ENCODE measurements at regions not wholly inside any gene's neighbourhood (a gene's known extent, or its start where the extent isn't known, plus 50 kb on each side); places are given as distances from the start of the nearest gene placed in this dataset.
"Not testable (repeated sequence)": the region's sequence is repeated elsewhere in the genome, so short reads cannot be mapped to it uniquely, and the experiment has no call there.

GRCh38 chr3:101913168-101913567, 63.9 kb downstream of the NFKBIZ start:
- Histone ChIP-seq H3K36me3 (ENCODE audit: control insufficient read depth in 2 of 2, insufficient read depth in 2 of 2, low read length in 2 of 2) (no peaks in the 10 kb centered on the region), H3K9me3 (ENCODE audit: control insufficient read depth in 2 of 2, low read length in 2 of 2) (no peaks in the 10 kb centered on the region), H3K4me1 (ENCODE audit: control insufficient read depth in 2 of 2, insufficient read depth in 2 of 2, low read length in 2 of 2) (no peaks in the 10 kb centered on the region), H3K27me3 (ENCODE audit: control insufficient read depth in 2 of 2, insufficient read depth in 2 of 2, low read length in 2 of 2) (no peaks in the 10 kb centered on the region), H3K9ac (ENCODE audit: low read depth in 1 of 2, low read length in 2 of 2) (no peak overlapping the region), H3K4me3 (ENCODE audit: low read length in 2 of 2) (no peak overlapping the region), H3K27ac (ENCODE audit: low read depth in 2 of 2, low read length in 2 of 2) (no peak overlapping the region)

GRCh38 chr3:101917761-101918160, 68.4 kb downstream of the NFKBIZ start:
- H3K27me3 ChIP-seq (ENCODE audit: control insufficient read depth in 2 of 2, insufficient read depth in 2 of 2, low read length in 2 of 2); H3K27ac ChIP-seq (ENCODE audit: low read depth in 2 of 2, low read length in 2 of 2); H3K36me3 ChIP-seq (ENCODE audit: control insufficient read depth in 2 of 2, insufficient read depth in 2 of 2, low read length in 2 of 2); H3K9ac ChIP-seq (ENCODE audit: low read depth in 1 of 2, low read length in 2 of 2); H3K4me3 ChIP-seq (ENCODE audit: low read length in 2 of 2); H3K4me1 ChIP-seq (ENCODE audit: control insufficient read depth in 2 of 2, insufficient read depth in 2 of 2, low read length in 2 of 2); H3K9me3 ChIP-seq (ENCODE audit: control insufficient read depth in 2 of 2, low read length in 2 of 2): not testable (repeated sequence)

GRCh38 chr3:101922151-101922725, 72.9 kb downstream of the NFKBIZ start:
- H3K9ac ChIP-seq (ENCODE audit: low read depth in 1 of 2, low read length in 2 of 2); H3K4me3 ChIP-seq (ENCODE audit: low read length in 2 of 2); H3K27me3 ChIP-seq (ENCODE audit: control insufficient read depth in 2 of 2, insufficient read depth in 2 of 2, low read length in 2 of 2); H3K9me3 ChIP-seq (ENCODE audit: control insufficient read depth in 2 of 2, low read length in 2 of 2); H3K4me1 ChIP-seq (ENCODE audit: control insufficient read depth in 2 of 2, insufficient read depth in 2 of 2, low read length in 2 of 2); H3K27ac ChIP-seq (ENCODE audit: low read depth in 2 of 2, low read length in 2 of 2); H3K36me3 ChIP-seq (ENCODE audit: control insufficient read depth in 2 of 2, insufficient read depth in 2 of 2, low read length in 2 of 2): not testable (repeated sequence)

- H3K9ac ChIP-seq (ENCODE audit: low read depth in 1 of 2, low read length in 2 of 2); H3K27ac ChIP-seq (ENCODE audit: low read depth in 2 of 2, low read length in 2 of 2): not testable (repeated sequence)
Measured at GRCh38 chr3:101924621-101925020, 75.3 kb downstream of the NFKBIZ start.

GRCh38 chr3:101925124-101925523, 75.8 kb downstream of the NFKBIZ start:
- H3K4me3 ChIP-seq (ENCODE audit: low read length in 2 of 2); H3K4me1 ChIP-seq (ENCODE audit: control insufficient read depth in 2 of 2, insufficient read depth in 2 of 2, low read length in 2 of 2); H3K27me3 ChIP-seq (ENCODE audit: control insufficient read depth in 2 of 2, insufficient read depth in 2 of 2, low read length in 2 of 2); H3K9me3 ChIP-seq (ENCODE audit: control insufficient read depth in 2 of 2, low read length in 2 of 2); H3K36me3 ChIP-seq (ENCODE audit: control insufficient read depth in 2 of 2, insufficient read depth in 2 of 2, low read length in 2 of 2); H3K9ac ChIP-seq (ENCODE audit: low read depth in 1 of 2, low read length in 2 of 2); H3K27ac ChIP-seq (ENCODE audit: low read depth in 2 of 2, low read length in 2 of 2): not testable (repeated sequence)

More at GRCh38 chr3:101924621-101925020, 75.3 kb downstream of the NFKBIZ start:
- H3K4me1 ChIP-seq (ENCODE audit: control insufficient read depth in 2 of 2, insufficient read depth in 2 of 2, low read length in 2 of 2); H3K4me3 ChIP-seq (ENCODE audit: low read length in 2 of 2); H3K27me3 ChIP-seq (ENCODE audit: control insufficient read depth in 2 of 2, insufficient read depth in 2 of 2, low read length in 2 of 2); H3K36me3 ChIP-seq (ENCODE audit: control insufficient read depth in 2 of 2, insufficient read depth in 2 of 2, low read length in 2 of 2); H3K9me3 ChIP-seq (ENCODE audit: control insufficient read depth in 2 of 2, low read length in 2 of 2): not testable (repeated sequence)

GRCh38 chr3:101925564-101925963, 76.2 kb downstream of the NFKBIZ start:
- no peaks in the 10 kb centered on the region for H3K4me1 ChIP-seq (ENCODE audit: control insufficient read depth in 2 of 2, insufficient read depth in 2 of 2, low read length in 2 of 2)

GRCh38 chr3:101926594-101927105, 77.3 kb downstream of the NFKBIZ start:
- Histone ChIP-seq H3K9ac (ENCODE audit: low read depth in 1 of 2, low read length in 2 of 2) (no peak overlapping the region), H3K27me3 (ENCODE audit: control insufficient read depth in 2 of 2, insufficient read depth in 2 of 2, low read length in 2 of 2) (no peaks in the 10 kb centered on the region), H3K9me3 (ENCODE audit: control insufficient read depth in 2 of 2, low read length in 2 of 2) (no peaks in the 10 kb centered on the region), H3K36me3 (ENCODE audit: control insufficient read depth in 2 of 2, insufficient read depth in 2 of 2, low read length in 2 of 2) (no peaks in the 10 kb centered on the region), H3K27ac (ENCODE audit: low read depth in 2 of 2, low read length in 2 of 2) (no peak overlapping the region), H3K4me1 (ENCODE audit: control insufficient read depth in 2 of 2, insufficient read depth in 2 of 2, low read length in 2 of 2) (no peaks in the 10 kb centered on the region), H3K4me3 (ENCODE audit: low read length in 2 of 2) (no peak overlapping the region)

More at GRCh38 chr3:101925564-101925963, 76.2 kb downstream of the NFKBIZ start:
- H3K27ac ChIP-seq (ENCODE audit: low read depth in 2 of 2, low read length in 2 of 2) = no peak overlapping the region
- H3K9me3 ChIP-seq (ENCODE audit: control insufficient read depth in 2 of 2, low read length in 2 of 2) = no peaks in the 10 kb centered on the region
- H3K9ac ChIP-seq (ENCODE audit: low read depth in 1 of 2, low read length in 2 of 2) = no peak overlapping the region
- no peaks in the 10 kb centered on the region for H3K27me3 ChIP-seq (ENCODE audit: control insufficient read depth in 2 of 2, insufficient read depth in 2 of 2, low read length in 2 of 2)
- H3K36me3 ChIP-seq (ENCODE audit: control insufficient read depth in 2 of 2, insufficient read depth in 2 of 2, low read length in 2 of 2) = no peaks in the 10 kb centered on the region
- no peak overlapping the region for H3K4me3 ChIP-seq (ENCODE audit: low read length in 2 of 2)

GRCh38 chr3:101928890-101929289, 79.6 kb downstream of the NFKBIZ start:
- Histone ChIP-seq H3K4me1 (ENCODE audit: control insufficient read depth in 2 of 2, insufficient read depth in 2 of 2, low read length in 2 of 2) (no peaks in the 10 kb centered on the region), H3K27ac (ENCODE audit: low read depth in 2 of 2, low read length in 2 of 2) (no peak overlapping the region), H3K4me3 (ENCODE audit: low read length in 2 of 2) (no peak overlapping the region), H3K27me3 (ENCODE audit: control insufficient read depth in 2 of 2, insufficient read depth in 2 of 2, low read length in 2 of 2) (no peaks in the 10 kb centered on the region), H3K9me3 (ENCODE audit: control insufficient read depth in 2 of 2, low read length in 2 of 2) (no peaks in the 10 kb centered on the region), H3K36me3 (ENCODE audit: control insufficient read depth in 2 of 2, insufficient read depth in 2 of 2, low read length in 2 of 2) (no peaks in the 10 kb centered on the region), H3K9ac (ENCODE audit: low read depth in 1 of 2, low read length in 2 of 2) (no peak overlapping the region)

- Histone ChIP-seq H3K9me3 (ENCODE audit: control insufficient read depth in 2 of 2, low read length in 2 of 2) (no peaks in the 10 kb centered on the region), H3K4me3 (ENCODE audit: low read length in 2 of 2) (no peak overlapping the region), H3K4me1 (ENCODE audit: control insufficient read depth in 2 of 2, insufficient read depth in 2 of 2, low read length in 2 of 2) (no peaks in the 10 kb centered on the region), H3K36me3 (ENCODE audit: control insufficient read depth in 2 of 2, insufficient read depth in 2 of 2, low read length in 2 of 2) (no peaks in the 10 kb centered on the region), H3K9ac (ENCODE audit: low read depth in 1 of 2, low read length in 2 of 2) (no peak overlapping the region), H3K27me3 (ENCODE audit: control insufficient read depth in 2 of 2, insufficient read depth in 2 of 2, low read length in 2 of 2) (no peaks in the 10 kb centered on the region), H3K27ac (ENCODE audit: low read depth in 2 of 2, low read length in 2 of 2) (no peak overlapping the region)
Measured at GRCh38 chr3:101931081-101931480, 81.8 kb downstream of the NFKBIZ start.

- Histone ChIP-seq H3K4me1 (ENCODE audit: control insufficient read depth in 2 of 2, insufficient read depth in 2 of 2, low read length in 2 of 2) (peaks cover 0 to 4% of the 10 kb centered on the region in 2 donors), H3K4me3 (ENCODE audit: low read length in 2 of 2) (no peak overlapping the region), H3K9ac (ENCODE audit: low read depth in 1 of 2, low read length in 2 of 2) (no peak overlapping the region), H3K27ac (ENCODE audit: low read depth in 2 of 2, low read length in 2 of 2) (no peak overlapping the region), H3K27me3 (ENCODE audit: control insufficient read depth in 2 of 2, insufficient read depth in 2 of 2, low read length in 2 of 2) (no peaks in the 10 kb centered on the region), H3K36me3 (ENCODE audit: control insufficient read depth in 2 of 2, insufficient read depth in 2 of 2, low read length in 2 of 2) (no peaks in the 10 kb centered on the region), H3K9me3 (ENCODE audit: control insufficient read depth in 2 of 2, low read length in 2 of 2) (no peaks in the 10 kb centered on the region)
Measured at GRCh38 chr3:101932326-101933068, 83.2 kb downstream of the NFKBIZ start.
